Stimulated activated CD4-positive, alpha-beta T cell treated with anti-CD3 and anti-CD28 coated beads, Interleukin-12 subunit alpha, Interleukin-12 subunit beta, amount 100 ng/mL, for 48 hours (primary cell): ENCODE measurements at regions not wholly inside any gene's neighbourhood (a gene's known extent, or its start where the extent isn't known, plus 50 kb on each side); places are given as distances from the start of the nearest gene placed in this dataset.

Experiments
- DNase-seq, 3 donors: peaks; one replicate each; pipeline ENCODE4 v3.0.0-alpha.2; 2020; ENCODE audit warnings: low read depth in 2 of 3, low spot score in 1 of 3

DNA sequence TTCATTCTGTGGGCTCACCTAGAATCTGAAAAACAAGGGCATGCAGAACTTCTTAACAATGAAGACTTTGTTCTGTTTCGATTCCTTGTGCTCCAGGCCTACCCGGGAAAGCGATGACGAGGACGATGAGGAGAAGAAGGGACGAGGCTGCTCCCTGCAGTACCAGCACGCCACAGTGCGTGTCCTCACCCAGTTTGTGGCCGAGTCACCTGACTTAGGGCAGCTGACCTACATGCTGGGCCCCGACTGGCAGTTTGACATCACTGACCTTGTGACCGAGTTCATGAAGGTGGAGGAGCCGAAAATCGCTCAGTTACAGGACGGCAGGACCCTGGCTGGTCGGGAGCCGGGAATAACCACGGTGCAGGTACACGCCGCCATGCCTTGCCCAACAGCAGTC lies 585.4 kb downstream of the AACS start:
- no peak for DNase-seq

DNA sequence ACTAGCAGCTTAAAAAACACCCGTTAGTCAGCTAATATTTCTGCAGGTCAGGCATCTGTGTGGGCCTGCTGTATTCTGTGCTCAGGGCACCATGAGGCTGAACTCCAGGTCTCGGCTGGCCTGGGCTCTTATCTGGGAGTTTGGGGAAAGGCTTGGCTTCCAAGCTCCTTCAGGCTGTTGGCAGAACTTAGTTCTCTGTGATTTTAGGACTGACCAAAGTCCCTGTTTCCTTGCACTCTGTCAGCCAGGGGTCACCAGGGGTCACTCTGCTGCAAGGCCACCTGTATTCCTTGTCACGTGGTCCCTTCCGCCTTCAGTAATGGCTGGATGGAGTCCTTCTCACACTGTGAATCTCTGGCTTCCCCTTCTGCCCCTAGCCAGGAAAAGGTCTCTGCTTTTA lies 586.4 kb downstream of the AACS start:
- DNase-seq, result no peak

DNA sequence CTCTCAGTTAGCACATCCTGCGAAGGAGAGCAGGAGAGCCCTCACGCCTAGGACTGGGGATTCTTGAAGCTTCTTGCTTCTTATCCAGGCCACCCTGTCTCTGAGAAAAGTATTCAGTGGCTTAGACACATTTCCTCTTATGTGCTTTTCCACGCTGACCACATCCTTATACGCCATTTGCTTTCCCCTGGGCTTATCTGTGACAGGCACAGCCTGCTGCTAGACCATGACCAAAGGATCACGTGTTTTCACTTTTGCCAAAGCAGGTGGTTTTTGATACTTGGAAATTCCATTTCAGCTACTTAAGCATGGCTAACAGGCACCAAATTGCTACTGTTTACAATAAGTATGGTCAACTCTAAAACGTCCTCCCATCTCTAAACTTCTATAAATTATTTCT lies 587.4 kb downstream of the AACS start:
- no peak for DNase-seq

DNA sequence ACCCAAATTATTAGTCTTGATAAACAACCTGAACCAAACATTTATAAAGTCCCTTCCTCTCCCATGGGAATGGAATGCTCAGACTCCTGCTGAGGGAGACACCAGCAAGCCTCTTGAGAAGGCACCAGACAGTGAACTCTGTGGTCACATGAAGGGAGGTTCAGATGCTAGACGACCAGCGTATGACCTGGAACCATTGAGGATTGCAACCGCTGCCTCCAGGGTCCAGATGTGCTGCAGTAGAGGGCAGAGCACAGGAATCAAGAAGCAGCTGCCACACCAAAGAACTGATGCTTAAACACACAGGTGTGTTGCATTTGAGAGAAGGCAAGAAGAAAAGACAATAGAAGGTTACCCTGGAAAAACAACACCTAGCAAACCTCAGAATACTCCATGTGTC lies 592.4 kb downstream of the AACS start:
- no peak for DNase-seq

DNA sequence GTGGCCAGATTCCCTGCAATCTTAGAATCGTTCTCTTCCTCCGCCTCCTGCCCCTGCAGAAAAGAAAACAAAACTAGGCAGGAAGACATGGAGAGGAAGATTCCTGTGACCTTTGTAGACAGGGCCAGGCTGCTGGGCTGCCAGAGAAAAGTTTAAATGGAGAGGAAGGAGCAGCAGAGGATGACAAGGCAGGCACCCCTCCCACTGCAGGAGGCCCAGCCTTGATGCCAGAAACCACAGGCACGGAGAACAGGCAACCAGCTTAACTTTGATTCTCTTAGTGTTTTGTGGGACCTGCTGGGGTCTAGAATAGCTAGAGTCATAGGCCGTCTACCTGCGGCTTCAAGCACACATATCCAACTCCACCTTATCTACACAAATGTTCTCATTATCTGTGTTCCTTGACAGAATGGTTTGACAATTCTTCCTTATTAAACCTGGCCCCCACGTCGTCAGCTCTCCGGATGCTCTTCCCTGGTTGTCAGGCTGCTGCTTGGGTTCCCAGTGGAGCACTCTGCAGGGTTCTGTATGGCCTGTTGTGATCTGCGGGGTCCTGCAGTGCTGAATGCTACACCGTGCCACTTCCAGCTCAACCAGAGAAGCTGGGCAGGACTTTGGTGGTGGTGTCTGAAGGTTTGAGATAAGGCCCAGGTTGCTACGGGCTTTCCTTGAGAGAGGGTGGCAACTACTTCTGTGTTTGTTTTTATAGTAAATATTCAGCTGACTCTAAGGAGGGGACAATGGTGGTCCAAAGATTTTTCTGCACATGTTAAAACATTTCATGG lies 609.5 kb downstream of the AACS start:
- DNase-seq, result no peak

DNA sequence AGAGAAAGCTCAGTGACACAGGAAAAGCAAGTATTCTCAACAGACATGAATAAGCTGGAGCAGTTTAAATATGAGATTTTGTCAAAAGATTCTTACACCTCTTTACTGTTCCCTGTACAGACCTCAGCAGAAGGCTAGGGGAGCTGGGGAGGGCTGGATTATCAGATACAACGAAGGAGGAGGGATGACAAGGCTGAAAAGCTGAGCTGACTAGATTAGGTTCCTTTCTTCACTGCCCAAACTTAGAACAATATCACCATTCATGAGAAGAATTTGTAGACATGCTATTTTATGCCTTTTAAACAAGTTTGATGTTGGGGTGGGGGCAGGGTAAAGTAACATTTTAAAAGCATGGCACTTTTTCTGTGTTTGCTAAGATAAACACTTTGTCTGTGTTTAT lies 611.1 kb downstream of the AACS start:
- no peak for DNase-seq

DNA sequence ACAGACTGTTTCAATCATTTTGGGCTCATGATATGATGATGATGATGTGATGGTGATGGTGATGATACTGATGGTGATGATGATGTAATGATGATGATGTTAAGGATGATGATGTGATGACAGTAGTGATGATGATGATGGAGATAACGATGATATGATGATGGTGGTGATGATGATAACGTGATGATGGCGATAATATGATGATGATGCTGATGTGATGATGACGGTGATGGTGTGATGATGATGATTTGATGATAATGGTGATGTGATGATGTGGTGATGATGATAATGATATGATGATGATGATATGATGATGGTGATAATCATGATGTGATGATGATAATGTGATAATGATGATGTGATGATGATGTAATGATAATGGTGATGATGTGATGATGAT lies 612.6 kb downstream of the AACS start:
- DNase-seq, result no peak

DNA sequence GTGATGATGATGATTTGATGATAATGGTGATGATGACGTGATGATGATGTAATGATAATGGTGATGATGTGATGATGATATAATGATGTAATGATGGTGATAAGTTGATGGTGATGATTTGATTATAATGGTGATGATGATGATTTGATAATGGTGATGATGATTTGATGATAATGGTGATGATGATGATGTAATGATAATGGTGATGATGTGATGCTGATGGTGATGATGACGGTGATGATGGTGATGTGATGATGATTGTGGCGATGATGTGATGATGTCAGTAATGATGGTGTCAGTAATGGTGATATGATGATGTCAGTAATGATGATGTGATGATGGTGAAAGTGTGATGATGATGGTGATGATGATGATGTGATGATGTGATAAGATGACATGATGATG lies 613.4 kb downstream of the AACS start:
- DNase-seq, result no peak

DNA sequence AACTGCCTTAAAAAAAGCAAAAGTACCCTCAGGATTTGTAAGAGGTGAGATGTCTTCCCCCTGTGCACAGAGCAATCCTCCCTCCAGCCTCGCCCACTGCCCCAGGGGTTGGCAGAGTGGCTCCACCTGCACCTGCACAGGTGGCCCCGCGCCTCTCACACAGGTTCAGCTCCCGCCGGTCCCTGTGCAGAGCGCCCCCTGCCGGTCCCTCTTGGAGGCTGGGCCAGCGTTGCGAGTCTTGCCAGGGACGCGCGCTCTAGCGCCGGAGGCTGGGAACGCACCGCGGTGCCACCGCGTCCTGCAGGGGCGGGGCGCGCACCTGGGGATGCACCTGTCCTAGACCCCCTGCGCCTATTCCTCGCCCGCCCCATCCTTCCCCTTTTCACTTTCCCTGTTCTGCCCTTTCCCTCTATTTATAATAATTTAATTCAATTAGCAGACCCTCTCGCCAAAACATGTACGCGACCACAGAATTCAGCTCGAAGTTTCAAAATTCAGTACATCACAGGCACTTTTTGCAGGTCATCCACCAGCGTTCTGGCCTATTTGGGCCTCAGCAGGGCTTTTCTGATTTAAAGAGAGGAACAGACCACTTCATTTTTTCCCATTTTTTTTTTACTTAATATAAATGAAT lies 618.6 kb downstream of the AACS start:
- peak; percentile 17 to 24 (median 18) for DNase-seq

DNA sequence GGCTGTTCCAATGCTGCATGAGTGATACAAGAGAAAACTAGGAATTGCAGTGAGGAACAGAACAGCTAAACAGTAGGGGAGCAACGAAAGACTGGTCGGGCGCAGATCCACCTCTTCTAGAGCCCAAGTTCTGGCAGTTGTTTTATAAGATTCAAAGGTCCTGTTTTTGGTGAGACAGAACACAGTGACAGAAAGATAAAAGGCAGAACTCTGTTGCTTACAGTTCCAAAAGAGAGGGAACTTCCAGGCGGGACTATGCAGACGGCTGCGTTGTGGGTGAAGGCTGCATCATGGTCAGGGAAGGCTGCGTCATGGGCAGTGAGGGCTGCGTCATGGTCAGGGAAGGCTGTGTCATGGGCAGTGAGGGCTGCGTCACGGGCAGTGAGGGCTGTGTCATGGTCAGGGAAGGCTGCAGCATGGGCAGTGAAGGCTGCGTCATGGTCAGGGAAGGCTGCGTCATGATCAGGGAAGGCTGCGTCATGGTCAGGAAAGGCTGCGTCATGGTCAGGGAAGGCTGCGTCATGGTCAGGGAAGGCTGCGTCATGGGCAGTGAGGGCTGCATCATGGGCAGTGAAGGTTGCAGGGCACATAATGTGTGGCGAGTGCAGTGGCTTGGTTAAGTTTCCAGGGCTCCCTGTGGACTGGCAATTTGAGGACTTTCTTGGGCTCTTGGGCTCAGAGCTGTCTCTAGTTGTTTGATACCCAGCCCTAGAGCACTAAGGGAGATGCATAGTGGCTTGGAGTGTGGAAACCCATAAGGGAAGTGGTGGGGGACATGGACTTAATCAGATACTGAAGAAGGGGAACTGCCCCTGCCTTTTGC lies 619.9 kb downstream of the AACS start:
- DNase-seq, result no peak

DNA sequence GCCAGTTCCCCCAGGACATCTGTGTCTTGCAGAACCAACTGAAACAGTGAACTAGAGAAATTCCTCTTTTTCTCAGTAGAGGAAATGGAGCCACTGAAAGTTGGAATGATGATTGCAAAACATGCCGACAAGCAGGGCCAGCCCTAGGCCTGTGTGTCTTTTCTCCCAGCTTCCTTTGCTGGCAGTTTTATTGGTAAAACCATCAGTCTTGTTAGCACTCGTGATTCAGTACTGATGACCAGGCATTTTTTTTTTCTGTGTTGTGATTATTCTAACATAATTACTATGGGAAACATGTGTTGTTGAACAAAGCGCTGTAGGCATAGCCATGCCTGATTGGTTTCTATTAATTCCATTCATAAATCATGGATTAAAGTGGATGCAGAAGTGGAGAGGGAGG lies 620.7 kb downstream of the AACS start:
- DNase-seq, result no peak

DNA sequence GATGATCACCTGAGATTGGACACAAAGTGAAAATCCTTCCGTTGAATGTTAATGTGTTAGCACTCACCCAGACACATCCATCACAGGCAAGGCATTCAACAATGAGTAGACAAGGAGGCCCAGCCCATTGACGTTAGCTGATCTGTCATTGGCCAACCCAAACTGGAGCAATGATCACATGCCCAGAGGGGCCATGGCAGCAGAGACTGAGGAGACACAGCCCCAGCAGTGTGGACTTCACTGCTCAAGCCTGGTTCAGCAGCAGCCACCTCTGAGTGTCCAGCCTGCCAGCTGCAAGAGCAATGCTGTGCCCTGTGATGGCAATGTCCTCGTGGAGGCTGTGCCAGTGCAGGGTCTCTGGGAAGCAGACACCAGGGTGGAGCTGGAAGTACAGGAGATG lies 622.2 kb downstream of the AACS start:
- DNase-seq, result no peak

DNA sequence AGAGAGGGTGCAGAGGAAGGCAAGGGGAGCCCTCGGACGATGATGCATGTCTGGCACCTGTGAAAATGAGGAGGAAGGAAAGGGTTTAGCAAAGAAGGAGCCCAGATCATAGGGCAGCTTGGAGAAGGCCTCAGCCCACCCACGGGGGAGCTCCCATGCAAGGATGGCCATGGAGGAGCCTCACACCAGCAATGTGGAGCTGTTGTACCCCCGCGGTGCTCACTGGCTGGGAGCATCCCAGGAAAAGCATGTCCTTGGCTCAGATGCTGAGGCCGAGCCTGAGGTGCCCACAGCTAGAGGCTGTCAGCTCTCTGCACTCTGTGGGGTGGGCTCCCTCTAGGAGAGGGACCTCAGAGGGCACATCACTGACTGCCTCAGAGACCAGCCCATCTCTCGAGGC lies 622.6 kb downstream of the AACS start:
- DNase-seq, result no peak

DNA sequence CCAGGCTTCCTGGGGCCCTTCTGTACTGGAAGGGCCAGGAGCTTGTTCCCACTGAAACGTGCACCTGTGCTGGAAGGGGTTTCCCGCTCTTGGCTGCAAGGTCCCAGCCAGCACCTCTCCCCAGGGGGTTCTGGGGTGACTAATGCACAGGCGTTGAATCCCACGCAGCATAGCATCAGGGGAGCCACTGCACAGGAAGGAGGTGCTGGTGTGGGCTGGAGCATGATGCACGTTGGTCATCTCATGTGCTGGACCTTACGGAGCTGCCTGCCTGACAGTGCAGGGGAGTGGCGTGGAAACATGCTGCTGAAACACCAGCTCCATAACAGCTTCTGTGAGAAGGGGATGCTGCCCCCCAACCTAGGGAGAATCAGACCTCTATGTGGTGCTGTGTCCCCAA lies 623.0 kb downstream of the AACS start:
- DNase-seq, result no peak

DNA sequence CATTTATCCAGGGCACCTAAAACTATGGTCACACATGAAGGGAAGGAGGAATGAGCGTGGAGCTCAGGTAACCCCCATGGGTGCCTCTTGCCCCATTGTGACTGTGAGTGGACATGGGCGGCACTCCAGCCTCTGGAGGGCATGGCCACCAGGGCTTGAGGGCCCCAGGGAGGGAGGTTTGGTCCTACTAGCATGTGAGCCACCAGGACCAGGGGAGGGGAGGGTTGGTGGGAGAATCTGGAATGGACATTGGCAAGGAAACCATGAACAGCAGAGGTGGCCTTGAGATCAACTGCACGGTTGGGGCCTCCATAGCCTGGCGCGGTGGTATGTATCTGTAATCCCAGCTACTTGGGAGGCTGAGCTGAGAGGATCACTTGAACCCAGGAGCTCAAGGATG lies 623.6 kb downstream of the AACS start:
- DNase-seq, result no peak

DNA sequence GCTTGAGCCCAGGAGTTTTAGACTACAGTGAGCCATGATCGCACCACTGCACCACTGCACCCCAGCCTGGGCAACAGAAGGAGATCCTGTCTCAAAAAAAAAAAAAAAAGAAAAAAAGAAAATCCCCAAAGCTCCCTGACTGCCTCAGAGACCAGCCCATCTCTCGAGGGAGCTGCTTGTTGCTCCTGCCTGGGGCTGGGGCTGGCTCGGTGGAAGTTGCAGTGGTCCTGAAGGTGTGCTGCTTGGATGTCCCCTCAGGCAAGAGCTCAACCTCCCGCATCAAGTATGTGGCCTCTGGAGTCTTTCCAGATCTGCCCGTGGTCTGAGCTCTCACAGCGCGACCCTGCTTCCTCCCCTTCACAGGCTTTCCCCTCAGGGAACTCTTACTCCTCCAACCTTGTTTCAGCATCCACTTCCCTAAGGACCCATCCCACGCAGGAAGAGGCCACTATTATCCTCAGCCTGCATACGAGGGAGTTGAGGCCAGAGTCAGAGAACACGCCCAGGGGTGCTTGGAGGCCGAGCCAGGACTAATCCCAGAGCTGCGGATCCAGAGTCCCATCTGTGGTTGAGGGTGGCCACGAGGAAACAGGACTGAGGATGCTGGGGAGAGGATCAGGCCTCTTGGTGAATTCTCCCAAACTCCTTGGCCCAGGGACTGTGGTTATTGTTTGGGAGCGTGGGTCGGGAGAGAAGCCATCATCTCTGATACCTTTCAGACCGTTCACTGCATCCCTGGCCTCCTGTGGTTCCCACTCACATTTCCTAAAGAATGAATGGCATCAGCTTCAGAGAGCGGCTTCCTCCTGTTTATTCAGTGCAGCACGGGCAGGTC lies 624.6 kb downstream of the AACS start:
- no peak for DNase-seq

DNA sequence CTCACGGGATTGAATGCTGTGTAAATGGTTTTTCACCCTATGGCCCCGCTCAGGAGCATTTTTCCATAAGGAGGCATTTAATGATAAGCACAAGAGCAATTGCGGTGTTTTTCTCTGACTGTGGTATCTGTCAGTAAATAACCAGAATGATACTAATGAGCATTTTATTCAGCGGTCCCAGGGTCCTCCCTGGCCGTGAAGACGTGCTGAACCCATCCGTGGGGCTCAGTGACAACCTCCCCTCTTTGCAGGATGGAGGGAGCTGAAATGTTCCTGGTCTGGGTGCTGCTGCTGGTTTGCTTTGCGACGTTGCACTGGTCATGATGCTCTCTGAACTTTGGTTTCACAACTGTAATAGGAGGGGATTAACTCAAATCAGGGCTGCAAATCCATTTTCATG lies 625.6 kb downstream of the AACS start:
- DNase-seq, result no peak

DNA sequence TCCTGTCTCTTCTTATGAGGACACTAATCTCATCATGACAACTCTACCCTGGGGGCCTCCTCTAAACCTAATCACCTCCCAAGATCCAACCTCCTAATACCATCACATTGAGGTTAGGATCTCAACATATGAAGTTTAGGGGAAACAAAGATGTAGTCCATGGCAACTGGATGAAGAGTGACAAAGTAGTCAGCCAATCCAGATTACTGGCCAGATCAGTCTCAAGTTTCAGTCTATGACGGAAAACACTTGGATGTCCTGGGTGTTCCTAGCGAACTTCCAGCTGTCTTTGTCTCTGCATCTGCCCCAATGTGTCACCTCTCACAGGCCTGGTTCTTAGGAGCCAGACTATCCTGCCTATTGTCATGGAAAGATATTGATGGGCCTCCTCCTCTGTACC lies 630.8 kb downstream of the AACS start:
- no peak for DNase-seq

DNA sequence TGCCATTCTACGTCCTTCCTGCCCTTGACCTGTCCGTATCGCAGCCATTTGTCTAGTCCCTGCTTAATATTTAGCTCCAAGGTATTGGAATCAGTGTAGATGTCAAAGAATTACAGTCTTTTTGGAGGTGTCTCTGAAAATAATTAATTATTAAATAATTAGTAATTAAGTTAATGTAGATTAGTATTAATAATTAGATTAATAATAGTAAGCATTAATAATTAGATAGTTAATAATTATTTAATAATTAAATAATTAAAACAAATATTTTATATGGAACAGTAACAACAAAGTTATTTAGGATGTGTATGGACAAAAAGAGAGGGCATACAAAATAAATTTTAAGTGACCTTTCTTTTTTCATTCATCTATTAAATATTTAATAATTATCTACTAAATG lies 639.6 kb downstream of the AACS start:
- DNase-seq, result no peak

DNA sequence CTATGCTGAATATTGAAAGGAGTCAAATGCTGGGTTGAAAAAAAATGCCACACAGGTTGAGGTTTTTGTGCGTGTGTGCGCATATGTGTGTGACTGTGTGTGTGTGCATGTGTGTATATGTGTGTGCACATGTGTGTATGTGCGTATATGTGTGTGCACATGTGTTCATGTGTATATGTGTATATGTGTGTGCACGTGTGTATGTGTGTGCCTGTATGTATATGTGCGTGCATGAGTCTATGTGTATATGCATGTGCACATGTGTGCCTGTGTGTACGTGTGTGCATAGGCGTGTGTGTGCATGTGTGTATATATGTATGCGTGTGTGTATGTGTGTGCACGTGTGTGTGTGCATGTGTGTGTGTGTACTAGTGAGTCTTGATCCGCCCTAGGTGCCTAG lies 655.7 kb downstream of the AACS start:
- no peak for DNase-seq

DNA sequence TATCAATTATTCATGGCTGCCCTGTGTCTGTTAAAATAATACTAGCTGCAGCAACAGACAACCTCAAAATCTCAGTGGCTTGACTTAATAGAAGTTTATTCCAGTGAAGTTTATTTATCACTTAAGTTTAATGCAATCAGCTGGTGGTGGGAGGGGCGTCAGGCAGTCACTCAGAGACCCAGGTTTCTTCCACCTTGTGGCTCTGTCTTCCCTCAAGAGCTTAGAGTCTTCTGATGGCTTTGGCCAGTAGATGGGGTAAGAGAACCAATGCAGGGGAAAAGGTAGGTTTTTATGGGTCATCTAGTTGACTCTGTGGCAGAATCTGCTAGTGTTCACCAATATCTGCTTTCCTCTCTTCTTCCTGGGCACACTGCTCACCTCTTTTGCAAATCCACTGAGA lies 668.9 kb downstream of the AACS start:
- no peak for DNase-seq
